ENCODE measurements at regions not wholly inside any gene's neighbourhood (a gene's known extent, or its start where the extent isn't known, plus 50 kb on each side); places are given as distances from the start of the nearest gene placed in this dataset.
A peak's percentile ranks its signal among the peaks of the same experiment; 100 is the strongest.
"Not testable (repeated sequence)": the region's sequence is repeated elsewhere in the genome, so short reads cannot be mapped to it uniquely, and the experiment has no call there.

DNA sequence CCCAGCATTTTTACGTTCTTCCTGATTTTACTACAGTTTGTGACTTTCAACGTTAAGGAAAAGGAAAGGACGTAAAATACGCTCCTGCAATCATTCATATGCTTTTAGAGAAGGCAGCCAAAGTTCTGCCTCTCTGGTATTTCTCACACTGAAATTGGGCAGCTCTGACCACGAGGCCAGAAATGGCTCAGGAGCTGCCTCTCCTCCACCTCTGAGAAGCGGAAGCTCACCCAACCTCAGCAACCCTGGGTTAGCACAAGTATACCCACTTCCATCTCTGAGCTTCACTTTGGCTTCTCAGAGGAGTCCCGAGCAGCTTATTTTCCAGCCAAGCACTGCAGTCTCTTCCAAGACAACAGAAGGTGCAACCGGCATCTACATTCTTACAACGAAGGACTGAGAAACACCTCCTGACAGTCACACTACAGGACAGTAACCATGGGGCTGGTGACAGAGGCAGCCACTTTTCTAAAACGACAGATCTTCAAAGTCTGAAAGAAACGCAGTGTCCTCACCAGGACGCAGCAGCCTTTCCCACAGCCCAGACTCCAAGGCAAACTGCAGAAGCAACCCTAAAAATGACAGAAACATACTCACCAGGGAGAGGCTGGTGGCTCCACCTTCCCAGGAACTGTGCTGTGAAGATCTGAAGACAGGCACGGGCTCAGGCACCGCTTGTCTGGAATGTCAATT, 373.7 kb downstream of the BCL2L11 start:
- H3K27me3 ChIP-seq (ENCODE audit: control insufficient read depth, insufficient read depth, low read length); H3K4me1 ChIP-seq (ENCODE audit: control insufficient read depth, insufficient read depth, low read length); H3K9ac ChIP-seq (ENCODE audit: low read depth, low read length); H3K9me3 ChIP-seq (ENCODE audit: control insufficient read depth, insufficient read depth, low read length); H3K36me3 ChIP-seq (ENCODE audit: control insufficient read depth, insufficient read depth, low read length): not testable (repeated sequence)
- peak overlapping the region; percentile 8 for H3K4me3 ChIP-seq (ENCODE audit: low read depth, low read length)

DNA sequence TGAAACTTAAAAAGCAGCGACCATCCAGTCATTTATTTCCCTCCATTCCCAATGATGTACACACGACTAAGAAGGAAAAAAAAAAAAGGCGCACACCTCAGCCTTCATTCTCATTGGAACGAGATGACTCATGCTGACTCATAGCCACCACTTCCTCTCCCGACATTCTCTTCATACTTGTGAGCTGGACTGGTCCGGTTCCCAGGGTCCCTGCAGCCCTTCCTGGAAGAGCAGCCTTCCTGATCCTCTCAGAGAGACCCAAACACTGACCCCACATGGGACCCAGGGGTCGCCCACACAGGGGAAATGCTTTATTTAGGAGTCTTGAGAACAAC, 374.2 kb downstream of the BCL2L11 start:
- peak overlapping the region; percentile 8 for H3K4me3 ChIP-seq (ENCODE audit: low read depth, low read length)
- not testable (repeated sequence) for H3K27me3 ChIP-seq (ENCODE audit: control insufficient read depth, insufficient read depth, low read length); H3K9ac ChIP-seq (ENCODE audit: low read depth, low read length); H3K36me3 ChIP-seq (ENCODE audit: control insufficient read depth, insufficient read depth, low read length); H3K4me1 ChIP-seq (ENCODE audit: control insufficient read depth, insufficient read depth, low read length); H3K9me3 ChIP-seq (ENCODE audit: control insufficient read depth, insufficient read depth, low read length)

GRCh38 chr2:111495636-111496035, 374.9 kb downstream of the BCL2L11 start:
- H3K36me3 ChIP-seq (ENCODE audit: control insufficient read depth, insufficient read depth, low read length); H3K4me1 ChIP-seq (ENCODE audit: control insufficient read depth, insufficient read depth, low read length); H3K4me3 ChIP-seq (ENCODE audit: low read depth, low read length); H3K9me3 ChIP-seq (ENCODE audit: control insufficient read depth, insufficient read depth, low read length); H3K27me3 ChIP-seq (ENCODE audit: control insufficient read depth, insufficient read depth, low read length); H3K9ac ChIP-seq (ENCODE audit: low read depth, low read length): not testable (repeated sequence)

DNA sequence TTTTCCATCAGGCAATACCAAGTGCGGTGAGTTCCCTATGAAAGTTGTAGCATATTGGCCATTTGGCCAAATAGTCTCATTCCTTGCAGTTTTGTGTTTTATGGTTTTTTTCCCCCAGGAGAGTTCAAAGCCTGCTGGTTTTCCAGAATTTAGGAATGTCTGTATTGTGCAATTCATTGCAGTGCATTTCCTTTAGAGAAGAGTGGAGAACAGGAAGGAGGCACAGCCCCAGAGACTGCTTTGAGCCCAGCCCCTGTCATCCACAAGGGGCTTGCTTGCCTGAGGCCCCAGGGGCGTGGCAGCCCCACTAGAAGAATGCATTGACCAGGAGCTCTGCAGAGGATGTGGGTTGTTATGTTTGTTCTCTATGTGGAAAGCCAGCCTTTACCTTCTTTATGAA, 375.5 kb downstream of the BCL2L11 start:
- not testable (repeated sequence) for H3K4me3 ChIP-seq (ENCODE audit: low read depth, low read length); H3K9me3 ChIP-seq (ENCODE audit: control insufficient read depth, insufficient read depth, low read length); H3K27me3 ChIP-seq (ENCODE audit: control insufficient read depth, insufficient read depth, low read length); H3K4me1 ChIP-seq (ENCODE audit: control insufficient read depth, insufficient read depth, low read length); H3K36me3 ChIP-seq (ENCODE audit: control insufficient read depth, insufficient read depth, low read length); H3K9ac ChIP-seq (ENCODE audit: low read depth, low read length)

GRCh38 chr2:111496860-111497259, 376.1 kb downstream of the BCL2L11 start:
- H3K4me1 ChIP-seq (ENCODE audit: control insufficient read depth, insufficient read depth, low read length); H3K9ac ChIP-seq (ENCODE audit: low read depth, low read length); H3K27me3 ChIP-seq (ENCODE audit: control insufficient read depth, insufficient read depth, low read length); H3K4me3 ChIP-seq (ENCODE audit: low read depth, low read length); H3K36me3 ChIP-seq (ENCODE audit: control insufficient read depth, insufficient read depth, low read length); H3K9me3 ChIP-seq (ENCODE audit: control insufficient read depth, insufficient read depth, low read length): not testable (repeated sequence)

DNA sequence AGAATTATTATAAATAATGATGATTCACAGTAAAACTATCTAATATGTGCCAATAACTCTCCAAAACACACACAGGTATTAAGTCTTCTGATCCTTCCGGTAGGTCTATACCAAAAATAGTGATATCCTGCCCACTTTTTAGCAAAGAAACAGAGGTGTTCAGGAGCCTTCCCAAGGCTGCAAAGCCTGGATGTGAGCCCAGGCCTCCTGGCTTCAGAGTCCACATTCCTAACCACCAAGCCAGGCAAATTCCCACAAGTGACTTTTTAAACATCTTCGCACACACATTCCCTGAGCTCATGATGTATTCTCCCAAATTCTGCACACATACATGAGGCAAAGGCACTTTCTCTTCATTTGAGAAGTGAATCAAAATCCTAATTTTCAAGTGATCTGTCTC, 376.6 kb downstream of the BCL2L11 start:
- H3K4me1 ChIP-seq (ENCODE audit: control insufficient read depth, insufficient read depth, low read length); H3K27me3 ChIP-seq (ENCODE audit: control insufficient read depth, insufficient read depth, low read length); H3K4me3 ChIP-seq (ENCODE audit: low read depth, low read length); H3K9ac ChIP-seq (ENCODE audit: low read depth, low read length); H3K36me3 ChIP-seq (ENCODE audit: control insufficient read depth, insufficient read depth, low read length); H3K9me3 ChIP-seq (ENCODE audit: control insufficient read depth, insufficient read depth, low read length): not testable (repeated sequence)

- H3K9me3 ChIP-seq (ENCODE audit: control insufficient read depth, insufficient read depth, low read length); H3K9ac ChIP-seq (ENCODE audit: low read depth, low read length); H3K4me3 ChIP-seq (ENCODE audit: low read depth, low read length); H3K36me3 ChIP-seq (ENCODE audit: control insufficient read depth, insufficient read depth, low read length); H3K27me3 ChIP-seq (ENCODE audit: control insufficient read depth, insufficient read depth, low read length); H3K4me1 ChIP-seq (ENCODE audit: control insufficient read depth, insufficient read depth, low read length): not testable (repeated sequence)
Observed at GRCh38 chr2:111500536-111501062, 379.9 kb downstream of the BCL2L11 start.

GRCh38 chr2:111503844-111504570, 380.0 kb downstream of the ANAPC1 start:
- H3K27me3 ChIP-seq (ENCODE audit: control insufficient read depth, insufficient read depth, low read length); H3K4me3 ChIP-seq (ENCODE audit: low read depth, low read length); H3K4me1 ChIP-seq (ENCODE audit: control insufficient read depth, insufficient read depth, low read length); H3K9ac ChIP-seq (ENCODE audit: low read depth, low read length); H3K9me3 ChIP-seq (ENCODE audit: control insufficient read depth, insufficient read depth, low read length); H3K36me3 ChIP-seq (ENCODE audit: control insufficient read depth, insufficient read depth, low read length): not testable (repeated sequence)

DNA sequence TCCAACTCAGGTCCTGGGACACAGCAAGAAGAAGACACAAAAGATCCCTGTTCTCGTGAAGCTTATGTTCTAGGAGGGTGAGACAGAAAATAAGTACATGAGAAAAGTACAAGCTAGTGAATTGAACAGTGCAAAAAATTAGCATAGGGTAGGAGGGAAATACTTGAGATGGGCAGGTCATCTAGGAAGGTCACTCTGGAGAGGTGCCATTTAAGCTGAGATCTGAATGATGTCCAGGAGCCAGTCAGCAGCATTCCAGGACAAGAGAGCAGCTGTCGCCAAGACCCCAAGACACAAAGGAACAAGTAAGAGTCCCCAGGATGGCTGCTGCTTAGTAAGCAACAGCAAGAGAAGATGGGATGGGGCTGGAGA, 379.4 kb downstream of the ANAPC1 start:
- H3K36me3 ChIP-seq (ENCODE audit: control insufficient read depth, insufficient read depth, low read length); H3K9ac ChIP-seq (ENCODE audit: low read depth, low read length); H3K9me3 ChIP-seq (ENCODE audit: control insufficient read depth, insufficient read depth, low read length); H3K27me3 ChIP-seq (ENCODE audit: control insufficient read depth, insufficient read depth, low read length); H3K4me3 ChIP-seq (ENCODE audit: low read depth, low read length); H3K4me1 ChIP-seq (ENCODE audit: control insufficient read depth, insufficient read depth, low read length): not testable (repeated sequence)

DNA sequence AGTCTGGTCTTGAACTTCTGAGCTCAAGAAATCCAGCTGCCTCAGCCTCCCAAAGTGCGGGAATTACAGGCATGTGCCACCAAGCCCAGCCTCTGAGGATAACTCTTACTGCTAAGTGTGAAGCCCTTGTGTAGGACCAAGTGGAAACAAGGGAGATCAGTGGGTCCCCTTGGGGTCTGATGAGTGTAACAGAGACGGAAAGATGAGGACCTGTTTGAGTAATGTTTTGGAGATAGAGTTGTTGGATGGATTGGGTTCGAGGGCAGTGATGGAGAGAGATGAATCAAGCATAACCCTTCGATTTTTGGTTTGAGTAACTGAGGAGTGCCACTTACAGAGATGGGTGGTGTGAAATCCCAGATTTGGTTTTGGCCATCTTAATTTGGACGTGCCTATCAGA, 378.7 kb downstream of the ANAPC1 start:
- H3K27me3 ChIP-seq (ENCODE audit: control insufficient read depth, insufficient read depth, low read length); H3K4me3 ChIP-seq (ENCODE audit: low read depth, low read length); H3K9ac ChIP-seq (ENCODE audit: low read depth, low read length); H3K4me1 ChIP-seq (ENCODE audit: control insufficient read depth, insufficient read depth, low read length); H3K9me3 ChIP-seq (ENCODE audit: control insufficient read depth, insufficient read depth, low read length); H3K36me3 ChIP-seq (ENCODE audit: control insufficient read depth, insufficient read depth, low read length): not testable (repeated sequence)

- not testable (repeated sequence) for H3K4me3 ChIP-seq (ENCODE audit: low read depth, low read length); H3K36me3 ChIP-seq (ENCODE audit: control insufficient read depth, insufficient read depth, low read length); H3K27me3 ChIP-seq (ENCODE audit: control insufficient read depth, insufficient read depth, low read length); H3K4me1 ChIP-seq (ENCODE audit: control insufficient read depth, insufficient read depth, low read length); H3K9ac ChIP-seq (ENCODE audit: low read depth, low read length); H3K9me3 ChIP-seq (ENCODE audit: control insufficient read depth, insufficient read depth, low read length)
Observed at GRCh38 chr2:111506936-111507335, 377.1 kb downstream of the ANAPC1 start.

GRCh38 chr2:111509225-111509869, 374.6 kb downstream of the ANAPC1 start:
- not testable (repeated sequence) for H3K4me1 ChIP-seq (ENCODE audit: control insufficient read depth, insufficient read depth, low read length); H3K4me3 ChIP-seq (ENCODE audit: low read depth, low read length); H3K27me3 ChIP-seq (ENCODE audit: control insufficient read depth, insufficient read depth, low read length); H3K9ac ChIP-seq (ENCODE audit: low read depth, low read length); H3K9me3 ChIP-seq (ENCODE audit: control insufficient read depth, insufficient read depth, low read length); H3K36me3 ChIP-seq (ENCODE audit: control insufficient read depth, insufficient read depth, low read length)
